ENCODE measurements at regions not wholly inside any gene's neighbourhood (a gene's known extent, or its start where the extent isn't known, plus 50 kb on each side); places are given as distances from the start of the nearest gene placed in this dataset.

- Mint-ChIP-seq H3K4me3 (no peak overlapping the region), H3K36me3 (ENCODE audit: insufficient read depth in 1 of 3, low read depth in 3 of 3) (peaks cover 4 to 6% (median 5%) of the 10 kb centered on the region in 3 experiments; a peak in 6 of 7 replicates), H3K27ac (peak overlapping the region in 1 of 3 experiments; percentile 26; a peak in 2 of 7 replicates), H3K4me1 (peaks cover 75 to 78% of the 10 kb centered on the region in 2 experiments), H3K9me3 (peaks cover 2 to 6% of the 10 kb centered on the region in 2 experiments; a peak in 3 of 5 replicates), H3K27me3 (ENCODE audit: low read depth) (no peaks in the 10 kb centered on the region)
- TF ChIP-seq CTCF (conservative IDR thresholded peaks at IDR 0.05): peak; percentile 34; the same call in 2 of the 3 replicates
- no peak overlapping the region for H4K5ac ChIP-seq (ENCODE audit: insufficient read length, low read depth, low read length)
- H3K23ac ChIP-seq (ENCODE audit: insufficient read length, low read depth, low read length): no peak overlapping the region
- H3K23me2 ChIP-seq (ENCODE audit: insufficient read length, low read depth, low read length, poor library complexity, severe bottlenecking): no peaks in the 10 kb centered on the region
- H2BK20ac ChIP-seq (ENCODE audit: low read depth, low read length, poor library complexity, severe bottlenecking): no peak overlapping the region
- no peak overlapping the region; the same call in 1 of the 2 replicates for H3K14ac ChIP-seq (ENCODE audit: insufficient read depth, low read length)
- no peak overlapping the region for H2BK120ac ChIP-seq (ENCODE audit: low read depth, low read length, poor library complexity, severe bottlenecking)
- H2AK5ac ChIP-seq (ENCODE audit: insufficient read length, low read length): no peak overlapping the region
- H3K4ac ChIP-seq (ENCODE audit: low read depth, low read length): no peak overlapping the region
- no peak overlapping the region for H3K9ac ChIP-seq (ENCODE audit: extremely low read depth, insufficient read length, low read length)
- no peak overlapping the region for H2BK5ac ChIP-seq (ENCODE audit: insufficient read length, low read length)
- no peak overlapping the region for H3K4me2 ChIP-seq (ENCODE audit: insufficient read depth, insufficient read length, low read length)
- peaks cover 17% of the 10 kb centered on the region; the same call in 1 of the 2 replicates for H3K4me1 ChIP-seq (ENCODE audit: insufficient read depth, low read length)
- H3K27ac ChIP-seq (ENCODE audit: insufficient read length, low read depth, low read length): no peak overlapping the region
- no peaks in the 10 kb centered on the region for H4K20me1 ChIP-seq (ENCODE audit: control insufficient read depth, insufficient read depth, insufficient read length)
- H3K9me3 ChIP-seq (ENCODE audit: control insufficient read depth, low read depth, low read length): no peaks in the 10 kb centered on the region
- H3K18ac ChIP-seq (ENCODE audit: insufficient read length, low read depth, low read length): no peak overlapping the region
- no peak for DNase-seq
- H3K79me1 ChIP-seq (ENCODE audit: insufficient read depth, low read depth, low read length, poor library complexity, severe bottlenecking): no peaks in the 10 kb centered on the region
- H2BK15ac ChIP-seq (ENCODE audit: low read depth, low read length): no peak overlapping the region
- no peak overlapping the region for H2BK12ac ChIP-seq (ENCODE audit: insufficient read length, low read depth, low read length)
- no peaks in the 10 kb centered on the region for H3K79me2 ChIP-seq (ENCODE audit: insufficient read depth, low read length)
- H3K27me3 ChIP-seq (ENCODE audit: insufficient read depth, low read length): no peaks in the 10 kb centered on the region
- no CpG with 5 or more reads among the region's 2 CpGs for WGBS (ENCODE audit: extremely low coverage, insufficient read length, low lambda C conversion rate)
- H3T11ph ChIP-seq (ENCODE audit: low read length): no peak overlapping the region
- no peak overlapping the region for H4K91ac ChIP-seq (ENCODE audit: insufficient read length, low read depth, low read length)
- H4K8ac ChIP-seq (replicated peaks; ENCODE audit: insufficient read length, low read depth, low read length): no peak overlapping the region
- H2AFZ ChIP-seq (ENCODE audit: low read length): no peak overlapping the region
- no peak overlapping the region for H3K56ac ChIP-seq (ENCODE audit: insufficient read length, low read depth, low read length)
These were observed 458.2 kb upstream of the JARID2 start for GRCh38 chr6:14787677-14788076.
